HepG2 (cell line): ENCODE measurements at regions not wholly inside any gene's neighbourhood (a gene's known extent, or its start where the extent isn't known, plus 50 kb on each side); places are given as distances from the start of the nearest gene placed in this dataset.

Source experiments
- ARID5B ChIP-seq: IDR thresholded peaks from 2 replicates; pipeline ENCODE4 v1.4.0; 2020; ENCODE audit warnings: mild to moderate bottlenecking, missing genetic modification reagents
- DNMT1 ChIP-seq: sonication (generic); formaldehyde crosslinking; IDR thresholded peaks from 2 replicates; pipeline ENCODE4 v1.5.1; 2020; ENCODE audit warnings: mild to moderate bottlenecking, missing genetic modification reagents
- FOXK1 ChIP-seq: sonication (generic); formaldehyde crosslinking; IDR thresholded peaks from 2 replicates; pipeline ENCODE4 v1.4.0; 2020; ENCODE audit warnings: low read depth, missing genetic modification reagents, borderline replicate concordance
- GLMP ChIP-seq: sonication (generic); formaldehyde crosslinking; IDR thresholded peaks from 2 replicates; pipeline ENCODE4 v1.9.0; 2021; ENCODE audit warnings: missing genetic modification reagents, mild to moderate bottlenecking, borderline replicate concordance
- HNF4A ChIP-seq: sonication (generic); formaldehyde crosslinking; IDR thresholded peaks from 2 replicates; pipeline ENCODE4 v1.4.0; 2020; ENCODE audit warnings: missing genetic modification reagents
- MEF2D ChIP-seq: sonication (generic); formaldehyde crosslinking; IDR thresholded peaks from 2 replicates; pipeline ENCODE4 v1.5.1; 2020; ENCODE audit warnings: mild to moderate bottlenecking, missing genetic modification reagents
- NKX3-1 ChIP-seq: sonication (generic); formaldehyde crosslinking; IDR thresholded peaks from 2 replicates; pipeline ENCODE4 v1.5.0; 2020; ENCODE audit warnings: missing genetic modification reagents
- RORA ChIP-seq: sonication (generic); formaldehyde crosslinking; IDR thresholded peaks from 2 replicates; pipeline ENCODE4 v1.5.0; 2020; ENCODE audit warnings: mild to moderate bottlenecking, missing genetic modification reagents, moderate library complexity
- SP5 ChIP-seq: IDR thresholded peaks from 2 replicates; pipeline ENCODE4 v1.6.1; 2016; ENCODE audit warnings: low read depth, borderline replicate concordance
- TCF7 ChIP-seq: sonication (generic); IDR thresholded peaks from 2 replicates; pipeline ENCODE4 v1.6.1; 2016; ENCODE audit warnings: antibody characterized with exemption, low read depth
- ZBTB39 ChIP-seq: sonication (generic); formaldehyde crosslinking; IDR thresholded peaks from 2 replicates; pipeline ENCODE4 v1.5.0; 2020; ENCODE audit warnings: missing genetic modification reagents
- ZNF207 ChIP-seq: fragments of 450-650 bp; IDR thresholded peaks from 2 replicates; pipeline ENCODE4 v1.6.1; 2016; ENCODE audit warnings: antibody characterized with exemption, borderline replicate concordance
- ZNF407 ChIP-seq: sonication (generic); formaldehyde crosslinking; IDR thresholded peaks from one replicate; pipeline ENCODE4 v1.5.1; 2020; ENCODE audit warnings: mild to moderate bottlenecking, missing genetic modification reagents; ENCODE audit errors: not compliant biosample characterization
- ZNF557 ChIP-seq: sonication (generic); formaldehyde crosslinking; IDR thresholded peaks from 2 replicates; pipeline ENCODE4 v1.4.0; 2020; ENCODE audit warnings: missing genetic modification reagents
- ZNF713 ChIP-seq: sonication (generic); formaldehyde crosslinking; IDR thresholded peaks from 2 replicates; pipeline ENCODE4 v1.4.0; 2020; ENCODE audit warnings: mild to moderate bottlenecking, missing genetic modification reagents

GRCh38 chr2:47313141-47313691 lies 55.9 kb upstream of the EPCAM start (continued):
- TF ChIP-seq FOXK1 (CRISPR knock-in tag) = peak; percentile 50; the same call in 1 of the 2 replicates
- TF ChIP-seq SP5 (CRISPR knock-in tag) = no peak
- peak; percentile 86 for TF ChIP-seq ARID5B (CRISPR knock-in tag)
- TF ChIP-seq TCF7 = peak; percentile 27; the same call in 1 of the 2 replicates
- no peak for TF ChIP-seq GLMP (CRISPR knock-in tag)
- no peak for TF ChIP-seq ZNF207
- TF ChIP-seq NKX3-1 (CRISPR knock-in tag) = no peak
- TF ChIP-seq ZNF557 (CRISPR knock-in tag) = no peak
- TF ChIP-seq RORA = no peak
- no peak for TF ChIP-seq DNMT1 (CRISPR knock-in tag)
- no peak for TF ChIP-seq MEF2D (CRISPR knock-in tag)
- TF ChIP-seq ZNF713 (CRISPR knock-in tag) = no peak
- TF ChIP-seq HNF4A (CRISPR knock-in tag) = peak; percentile 34
- TF ChIP-seq ZBTB39 (CRISPR knock-in tag) = no peak
- no peak for TF ChIP-seq ZNF407 (CRISPR knock-in tag)
